Sigmoid colon (tissue), 6 donors: ENCODE measurements at regions not wholly inside any gene's neighbourhood (a gene's known extent, or its start where the extent isn't known, plus 50 kb on each side); places are given as distances from the start of the nearest gene placed in this dataset.

Experiments
- DNase-seq: peaks from one replicate; pipeline ENCODE4 v3.0.0-alpha.2; 2019
- H3K27ac ChIP-seq, 4 donors: fragments of 200-600 bp; sonication (generic); one replicate each; pipeline ENCODE4 v1.5.1; 2016 to 2019; ENCODE audit warnings: mild to moderate bottlenecking in 1 of 4
- H3K27me3 ChIP-seq, 3 donors: fragments of 200-600 bp; sonication (generic); one replicate each; pipeline ENCODE4 v1.5.1; 2019; ENCODE audit warnings: mild to moderate bottlenecking in 1 of 3
- H3K36me3 ChIP-seq, 4 donors: fragments of 200-600 bp; sonication (generic); one replicate each; pipeline ENCODE4 v1.5.1; 2016 to 2019
- H3K4me1 ChIP-seq, 4 donors: fragments of 200-600 bp; sonication (generic); one replicate each; pipeline ENCODE4 v1.5.1; 2017 to 2019
- H3K4me3 ChIP-seq, 4 donors: fragments of 200-600 bp; sonication (generic); one replicate each; pipeline ENCODE4 v1.5.1; 2017 to 2019; ENCODE audit warnings: mild to moderate bottlenecking in 2 of 4, moderate library complexity in 1 of 4
- H3K9me3 ChIP-seq, 4 donors: fragments of 200-600 bp in 3 of 4; sonication (generic) in 3 of 4; one replicate each; pipeline versions ENCODE4 v1.5.1 to v1.6.1; 2013 to 2019
- EP300 ChIP-seq, 4 donors: sonication (generic); formaldehyde crosslinking; IDR thresholded peaks; one replicate each; pipeline ENCODE4 v1.6.1; 2017; ENCODE audit warnings: antibody characterized with exemption in 4 of 4
- POLR2A ChIP-seq, 2 donors: fragments of 450-650 bp; IDR thresholded peaks; one replicate each; pipeline ENCODE4 v1.6.1; 2016; ENCODE audit warnings: antibody characterized with exemption in 2 of 2, mild to moderate bottlenecking in 2 of 2, moderate library complexity in 2 of 2
- POLR2AphosphoS5 ChIP-seq, 4 donors: sonication (generic); formaldehyde crosslinking; IDR thresholded peaks; one replicate each; pipeline ENCODE4 v1.6.1; 2017; ENCODE audit warnings: antibody characterized with exemption in 4 of 4
- WGBS, 2 donors: extraction: QIAGEN DNeasy Blood & Tissue Kit; methylation state at CpG; one replicate each; pipeline ENCODE4 v1.1.7; 2013; 5-methylcytosine and 5-hydroxymethylcytosine counted together
- intact Hi-C: fragments of 100-400 bp; cut with DNase I; formaldehyde crosslinking; loops from one replicate; pipeline ENCODE4 v1.15.1; 2023
- TF ChIP-seq, protein P1 (sequence below), 4 experiments: fragments of 450-650 bp in 3 of 4; fragments of 200-600 bp in 1 of 4; IDR thresholded peaks; one replicate each; pipeline ENCODE4 v1.5.1; 2016 to 2019; ENCODE audit warnings: antibody characterized with exemption in 4 of 4, mild to moderate bottlenecking in 3 of 4, moderate library complexity in 2 of 4
- donor health status: healthy with polysubstance abuse.
- donor health status: healthy.

GRCh38 chr1:88275259-88275862 lies 408.7 kb upstream of the PKN2 start:
- 89 to 91% methylated on average over 3 of the region's 3 CpGs for WGBS, 2 donors
- TF ChIP-seq, protein P1, sequence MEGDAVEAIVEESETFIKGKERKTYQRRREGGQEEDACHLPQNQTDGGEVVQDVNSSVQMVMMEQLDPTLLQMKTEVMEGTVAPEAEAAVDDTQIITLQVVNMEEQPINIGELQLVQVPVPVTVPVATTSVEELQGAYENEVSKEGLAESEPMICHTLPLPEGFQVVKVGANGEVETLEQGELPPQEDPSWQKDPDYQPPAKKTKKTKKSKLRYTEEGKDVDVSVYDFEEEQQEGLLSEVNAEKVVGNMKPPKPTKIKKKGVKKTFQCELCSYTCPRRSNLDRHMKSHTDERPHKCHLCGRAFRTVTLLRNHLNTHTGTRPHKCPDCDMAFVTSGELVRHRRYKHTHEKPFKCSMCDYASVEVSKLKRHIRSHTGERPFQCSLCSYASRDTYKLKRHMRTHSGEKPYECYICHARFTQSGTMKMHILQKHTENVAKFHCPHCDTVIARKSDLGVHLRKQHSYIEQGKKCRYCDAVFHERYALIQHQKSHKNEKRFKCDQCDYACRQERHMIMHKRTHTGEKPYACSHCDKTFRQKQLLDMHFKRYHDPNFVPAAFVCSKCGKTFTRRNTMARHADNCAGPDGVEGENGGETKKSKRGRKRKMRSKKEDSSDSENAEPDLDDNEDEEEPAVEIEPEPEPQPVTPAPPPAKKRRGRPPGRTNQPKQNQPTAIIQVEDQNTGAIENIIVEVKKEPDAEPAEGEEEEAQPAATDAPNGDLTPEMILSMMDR (IDR thresholded peaks at IDR 0.05) = no peak
- TF ChIP-seq POLR2AphosphoS5 (IDR thresholded peaks at IDR 0.05) = no peak
- TF ChIP-seq POLR2A (IDR thresholded peaks at IDR 0.05) = no peak
- no peak for TF ChIP-seq EP300 (IDR thresholded peaks at IDR 0.05)
- Histone ChIP-seq H3K4me3 (no peak overlapping the region), H3K9me3 (peaks cover 0 to 3% (median 0%) of the 10 kb centered on the region in 4 donors), H3K27me3 (no peaks in the 10 kb centered on the region), H3K27ac (no peak overlapping the region), H3K4me1 (peaks cover 0 to 8% (median 3%) of the 10 kb centered on the region in 4 donors), H3K36me3 (no peaks in the 10 kb centered on the region)
- no peak for DNase-seq
- intact Hi-C loops = no loop called here

GRCh38 chr1:88276163-88276562 lies 407.9 kb upstream of the PKN2 start:
- 41 to 71% methylated on average over 4 of the region's 4 CpGs for WGBS, 2 donors
- H3K27me3 ChIP-seq = no peaks in the 10 kb centered on the region
- intact Hi-C loops = no loop called here

DNA sequence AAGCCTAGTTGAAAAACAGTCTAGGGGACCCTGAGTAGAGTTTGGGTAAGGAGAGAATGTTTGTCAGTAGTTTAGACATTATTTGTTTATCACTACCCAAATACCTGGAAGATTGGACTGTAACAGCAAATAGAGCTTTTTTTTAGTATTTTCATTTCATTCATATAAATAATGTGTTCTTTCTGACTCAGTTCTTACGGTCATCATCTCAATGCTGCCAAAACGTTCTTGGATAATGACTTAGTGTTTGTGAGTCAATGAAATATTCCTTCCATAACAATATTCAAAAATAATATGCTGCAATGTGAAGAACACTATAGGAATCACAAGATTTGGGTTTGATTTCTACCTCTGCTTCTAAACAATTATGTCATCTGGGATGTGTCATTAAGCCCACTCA lies 400.0 kb upstream of the PKN2 start:
- Histone ChIP-seq H3K27ac (no peak overlapping the region), H3K4me1 (no peaks in the 10 kb centered on the region), H3K4me3 (no peak overlapping the region), H3K27me3 (no peaks in the 10 kb centered on the region), H3K36me3 (no peaks in the 10 kb centered on the region), H3K9me3 (peaks cover 0 to 1% (median 0%) of the 10 kb centered on the region in 4 donors)
- no peak for DNase-seq
- intact Hi-C loops = no loop called here
- WGBS, 2 donors = 81 to 85% methylated on average over 2 of the region's 2 CpGs
- no peak for TF ChIP-seq POLR2A (IDR thresholded peaks at IDR 0.05)
- TF ChIP-seq, protein P1 (IDR thresholded peaks at IDR 0.05) = no peak
- no peak for TF ChIP-seq EP300 (IDR thresholded peaks at IDR 0.05)
- no peak for TF ChIP-seq POLR2AphosphoS5 (IDR thresholded peaks at IDR 0.05)

More at GRCh38 chr1:88276163-88276562, 407.9 kb upstream of the PKN2 start:
- TF ChIP-seq EP300 (IDR thresholded peaks at IDR 0.05) = no peak
- TF ChIP-seq POLR2A (IDR thresholded peaks at IDR 0.05) = no peak
- TF ChIP-seq POLR2AphosphoS5 (IDR thresholded peaks at IDR 0.05) = no peak
- H3K4me1 ChIP-seq = peaks cover 0 to 8% (median 3%) of the 10 kb centered on the region in 4 donors
- peaks cover 0 to 3% (median 0%) of the 10 kb centered on the region in 4 donors for H3K9me3 ChIP-seq
- no peak overlapping the region for H3K4me3 ChIP-seq
- DNase-seq = no peak
- H3K36me3 ChIP-seq = no peaks in the 10 kb centered on the region
- H3K27ac ChIP-seq = no peak overlapping the region

- Histone ChIP-seq H3K4me1 (no peaks in the 10 kb centered on the region), H3K27me3 (no peaks in the 10 kb centered on the region), H3K4me3 (no peak overlapping the region), H3K9me3 (no peaks in the 10 kb centered on the region), H3K36me3 (no peaks in the 10 kb centered on the region), H3K27ac (no peak overlapping the region)
- intact Hi-C loops = no loop called here
- no peak for DNase-seq
- TF ChIP-seq POLR2AphosphoS5 (IDR thresholded peaks at IDR 0.05) = no peak
- TF ChIP-seq, protein P1 (IDR thresholded peaks at IDR 0.05) = no peak
- no peak for TF ChIP-seq EP300 (IDR thresholded peaks at IDR 0.05)
- 85 to 88% methylated on average over 4 of the region's 4 CpGs for WGBS, 2 donors
These were observed 399.3 kb upstream of the PKN2 start for GRCh38 chr1:88284666-88285366.

GRCh38 chr1:88286716-88287115 lies 397.4 kb upstream of the PKN2 start:
- WGBS, 2 donors = 82 to 88% methylated on average over 1 of the region's 1 CpG
- H3K36me3 ChIP-seq = no peaks in the 10 kb centered on the region
- H3K9me3 ChIP-seq = no peaks in the 10 kb centered on the region
- H3K4me3 ChIP-seq = no peak overlapping the region
- intact Hi-C loops = no loop called here
- no peak for DNase-seq
- no peaks in the 10 kb centered on the region for H3K4me1 ChIP-seq
- TF ChIP-seq POLR2A (IDR thresholded peaks at IDR 0.05) (no peak), POLR2AphosphoS5 (IDR thresholded peaks at IDR 0.05) (no peak), EP300 (IDR thresholded peaks at IDR 0.05) (no peak)
- TF ChIP-seq, protein P1 (IDR thresholded peaks at IDR 0.05) = no peak
- no peak overlapping the region for H3K27ac ChIP-seq
- no peaks in the 10 kb centered on the region for H3K27me3 ChIP-seq
